IMR-90 (cell line): ENCODE measurements at regions not wholly inside any gene's neighbourhood (a gene's known extent, or its start where the extent isn't known, plus 50 kb on each side); places are given as distances from the start of the nearest gene placed in this dataset.

ENCODE experiments used
- ATAC-seq: fragments of 200-7000 bp; cut with Tn5 transposase; 2 replicates; pipeline ENCODE4 v1.9.1; 2020; ENCODE audit warnings: low read depth, mild to moderate bottlenecking, moderate library complexity
- BruUV-seq: library from RNA; stranded (reverse); fragments of 400-500 nt; replicated peaks from 2 replicates; lab custom pipeline; 2021; lab: Mats Ljungman, UMichigan
- CTCF ChIA-PET: fragments of 300-600 bp; formaldehyde crosslinking; extraction: SDS; loops from one replicate; lab custom pipeline; 2021; ENCODE audit warnings: antibody characterized with exemption; lab: Yijun Ruan, JAX
- POLR2A ChIA-PET: fragments of 300-600 bp; sonication (Branson Sonifier 250); formaldehyde crosslinking; loops from one replicate; lab custom pipeline; 2022; ENCODE audit warnings: antibody characterized with exemption; ENCODE audit not compliant: unreplicated experiment; lab: Charles Lee
- DNase-seq: peaks from one replicate; pipeline ENCODE4 v3.0.0; 2013
- H2AFZ ChIP-seq: replicated peaks from 2 replicates; pipeline ENCODE3; 2013; ENCODE audit warnings: low read length, mild to moderate bottlenecking; ENCODE audit not compliant: poor library complexity
- H2AK5ac ChIP-seq: 2 replicates; pipeline ENCODE4 v1.6.1; 2013; ENCODE audit warnings: low read depth, low read length, inconsistent platforms
- H2AK9ac ChIP-seq: replicated peaks from 2 replicates; pipeline ENCODE3; 2013; ENCODE audit warnings: mild to moderate bottlenecking, low read depth, low read length, moderate library complexity; ENCODE audit not compliant: poor library complexity
- H2BK120ac ChIP-seq: 2 replicates; pipeline ENCODE4 v1.6.1; 2013; ENCODE audit warnings: low read depth, low read length, inconsistent platforms
- H2BK15ac ChIP-seq: 3 replicates; pipeline ENCODE4 v1.6.1; 2013; ENCODE audit warnings: low read depth, low read length, inconsistent platforms
- H2BK20ac ChIP-seq: 2 replicates; pipeline ENCODE4 v1.6.1; 2013; ENCODE audit warnings: low read depth, mild to moderate bottlenecking, inconsistent platforms, low read length, moderate library complexity
- H2BK5ac ChIP-seq: 2 replicates; pipeline ENCODE4 v1.6.1; 2013; ENCODE audit warnings: mild to moderate bottlenecking, low read depth, low read length, inconsistent platforms; ENCODE audit not compliant: poor library complexity, severe bottlenecking
- H3K14ac ChIP-seq: replicated peaks from 2 replicates; pipeline ENCODE4 v1.6.1; 2013; ENCODE audit warnings: low read depth, low read length, inconsistent platforms
- H3K18ac ChIP-seq: 2 replicates; pipeline ENCODE4 v1.6.1; 2013; ENCODE audit warnings: low read depth, low read length, control low read depth
- H3K23ac ChIP-seq: 2 replicates; pipeline ENCODE4 v1.6.1; 2013; ENCODE audit warnings: low read depth, low read length, inconsistent platforms
- H3K27ac ChIP-seq: 2 replicates; pipeline ENCODE4 v1.5.1; 2013; ENCODE audit warnings: mild to moderate bottlenecking, control low read depth, low read length; ENCODE audit not compliant: insufficient read depth
- H3K27me3 ChIP-seq: 2 replicates; pipeline ENCODE4 v1.6.1; 2013; ENCODE audit warnings: low read length; ENCODE audit not compliant: control insufficient read depth, insufficient read depth
- H3K36me3 ChIP-seq: 2 replicates; pipeline ENCODE4 v1.6.1; 2013; ENCODE audit warnings: low read length, mixed read lengths; ENCODE audit not compliant: control insufficient read depth, insufficient read depth
- H3K4ac ChIP-seq: 2 replicates; pipeline ENCODE4 v1.6.1; 2013; ENCODE audit warnings: low read depth, low read length, inconsistent platforms
- H3K4me1 ChIP-seq: 2 replicates; pipeline ENCODE4 v1.6.1; 2013; ENCODE audit warnings: low read length, mixed read lengths; ENCODE audit not compliant: control insufficient read depth, insufficient read depth
- H3K4me2 ChIP-seq: 2 replicates; pipeline ENCODE4 v1.6.1; 2013; ENCODE audit warnings: low read depth, mild to moderate bottlenecking, control low read depth, low read length, moderate library complexity
- H3K4me3 ChIP-seq: 2 replicates; pipeline ENCODE4 v1.5.1; 2013; ENCODE audit warnings: low read depth, mild to moderate bottlenecking, control low read depth, low read length, moderate library complexity; ENCODE audit not compliant: insufficient read depth
- H3K56ac ChIP-seq: 2 replicates; pipeline ENCODE4 v1.6.1; 2013; ENCODE audit warnings: low read length, inconsistent platforms; ENCODE audit not compliant: insufficient read depth; ENCODE audit errors: extremely low read depth
- H3K79me1 ChIP-seq, 2 experiments: 2 replicates each; pipeline ENCODE4 v1.6.1; 2013; ENCODE audit warnings: low read length in 2 of 2, inconsistent platforms in 1 of 2, low read depth in 1 of 2
- H3K9ac ChIP-seq: 2 replicates; pipeline ENCODE4 v1.6.1; 2013; ENCODE audit warnings: low read depth, low read length, control low read depth
- H3K9me1 ChIP-seq: 2 replicates; pipeline ENCODE4 v1.6.1; 2013; ENCODE audit warnings: low read length, inconsistent platforms; ENCODE audit not compliant: insufficient read depth
- H3K9me3 ChIP-seq: 2 replicates; pipeline ENCODE4 v1.6.1; 2013; ENCODE audit warnings: low read length; ENCODE audit not compliant: control insufficient read depth, insufficient read depth
- H4K20me1 ChIP-seq: 2 replicates; pipeline ENCODE4 v1.6.1; 2013; ENCODE audit warnings: low read length, inconsistent platforms; ENCODE audit not compliant: insufficient read depth
- H4K5ac ChIP-seq: 2 replicates; pipeline ENCODE4 v1.6.1; 2013; ENCODE audit warnings: mild to moderate bottlenecking, low read depth, low read length, control low read depth
- H4K8ac ChIP-seq, 2 experiments: 2 replicates each; pipeline ENCODE4 v1.6.1; 2013; ENCODE audit warnings: low read depth in 2 of 2, low read length in 2 of 2, control low read depth in 1 of 2, inconsistent platforms in 1 of 2
- H4K91ac ChIP-seq: 2 replicates; pipeline ENCODE4 v1.6.1; 2013; ENCODE audit warnings: low read depth, low read length, inconsistent platforms; ENCODE audit not compliant: insufficient read depth
- BHLHE40 ChIP-seq: fragments of 150-350 bp; IDR thresholded peaks from 2 replicates; pipeline ENCODE4 v1.6.1; 2016; ENCODE audit warnings: mild to moderate bottlenecking, low read depth, low read length
- CEBPB ChIP-seq: IDR thresholded peaks from 2 replicates; pipeline ENCODE4 v1.6.1; 2012; ENCODE audit warnings: low read depth, low read length, improper control_type of control experiment
- CHD1 ChIP-seq: IDR thresholded peaks from 2 replicates; pipeline ENCODE4 v1.6.1; 2012; ENCODE audit warnings: low read depth, low read length, improper control_type of control experiment
- CTCF ChIP-seq: conservative IDR thresholded peaks from 2 replicates; pipeline ENCODE4 v1.5.1; 2012; ENCODE audit warnings: mild to moderate bottlenecking, low read depth, low read length, improper control_type of control experiment
- FOS ChIP-seq: fragments of 150-350 bp; IDR thresholded peaks from 2 replicates; pipeline ENCODE4 v1.6.1; 2016; ENCODE audit warnings: low read depth, low read length
- MAFK ChIP-seq: IDR thresholded peaks from 2 replicates; pipeline ENCODE4 v1.6.1; 2012; ENCODE audit warnings: low read depth, low read length, improper control_type of control experiment
- MAZ ChIP-seq: IDR thresholded peaks from 2 replicates; pipeline ENCODE4 v1.6.1; 2012; ENCODE audit warnings: low read depth, mild to moderate bottlenecking, low read length, improper control_type of control experiment, moderate library complexity, borderline replicate concordance
- MXI1 ChIP-seq: IDR thresholded peaks from 2 replicates; pipeline ENCODE4 v1.6.1; 2012; ENCODE audit warnings: low read depth, mild to moderate bottlenecking, low read length, moderate library complexity, borderline replicate concordance
- NFE2L2 ChIP-seq: fragments of 150-350 bp; IDR thresholded peaks from 2 replicates; pipeline ENCODE4 v1.6.1; 2016; ENCODE audit warnings: low read depth, mild to moderate bottlenecking, low read length
- POLR2A ChIP-seq: IDR thresholded peaks from 2 replicates; pipeline ENCODE4 v1.6.1; 2012; ENCODE audit warnings: mild to moderate bottlenecking, low read depth, low read length
- RAD21 ChIP-seq: IDR thresholded peaks from 2 replicates; pipeline ENCODE4 v1.6.1; 2012; ENCODE audit warnings: low read length, improper control_type of control experiment
- RCOR1 ChIP-seq: IDR thresholded peaks from 2 replicates; pipeline ENCODE4 v1.6.1; 2012; ENCODE audit warnings: mild to moderate bottlenecking, low read length, improper control_type of control experiment; ENCODE audit not compliant: insufficient replicate concordance
- RFX5 ChIP-seq: IDR thresholded peaks from 2 replicates; pipeline ENCODE4 v1.8.0; 2012; ENCODE audit warnings: low read depth, mild to moderate bottlenecking, low read length, moderate library complexity
- SMC3 ChIP-seq: fragments of 150-350 bp; IDR thresholded peaks from 2 replicates; pipeline ENCODE4 v1.6.1; 2016; ENCODE audit warnings: low read depth, mild to moderate bottlenecking, antibody characterized with exemption, low read length, moderate library complexity
- USF2 ChIP-seq: fragments of 150-350 bp; IDR thresholded peaks from 2 replicates; pipeline ENCODE4 v1.6.1; 2017; ENCODE audit warnings: mild to moderate bottlenecking, antibody characterized with exemption, low read length, low read depth
- WGBS, 2 experiments: methylation state at CpG; one replicate each; pipeline versions ENCODE4 v1.1.5 to v1.1.7; 2013; ENCODE audit warnings: missing lambda C conversion rate in 2 of 2; ENCODE audit not compliant: insufficient read length in 1 of 2; ENCODE audit errors: extremely low coverage in 2 of 2; 5-methylcytosine and 5-hydroxymethylcytosine counted together
- dilution Hi-C: fragments of 300-500 bp; cut with HindIII; formaldehyde crosslinking; loops from one replicate; pipeline ENCODE4 v1.14.3; 2018; ENCODE audit warnings: low sequenced_read_pairs; ENCODE audit not compliant: unreplicated experiment
- in situ Hi-C: fragments of 300-500 bp; cut with MboI; formaldehyde crosslinking; loops from 3 replicates; pipeline ENCODE4 v1.14.3; 2019; ENCODE audit warnings: low sequenced_read_pairs, inconsistent platforms, mixed read lengths
- intact Hi-C: fragments of 100-400 bp; cut with micrococcal nuclease; formaldehyde crosslinking; loops from 2 replicates; pipeline ENCODE4 v1.10.0; 2022
- TF ChIP-seq, protein P1 (sequence below): fragments of 150-350 bp; IDR thresholded peaks from 2 replicates; pipeline ENCODE4 v1.6.1; 2016; ENCODE audit warnings: low read depth, mild to moderate bottlenecking, low read length, moderate library complexity, borderline replicate concordance

DNA sequence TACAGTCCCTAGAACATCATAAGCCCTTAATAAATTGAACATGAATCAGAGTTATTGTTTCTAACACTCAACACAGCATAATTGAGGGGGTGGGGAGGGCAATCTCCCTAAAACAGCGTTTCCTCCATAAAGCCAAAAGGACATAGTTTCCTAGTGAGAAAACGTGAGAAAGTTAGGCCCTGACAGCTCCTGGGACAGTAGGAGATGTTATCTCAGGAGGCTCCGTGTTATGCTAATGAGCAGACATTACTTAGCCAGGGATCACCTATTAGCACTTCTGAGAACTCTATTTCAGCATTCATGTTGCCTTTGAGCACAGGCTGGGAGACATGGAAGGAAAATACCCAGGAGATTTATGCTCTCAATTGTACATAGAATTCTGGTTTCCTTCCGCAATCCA is 229.1 kb upstream of the ADAMTS9 start:
- no peak overlapping the region for H3K4ac ChIP-seq
- BruUV-seq, result no TSS peak
- H2BK20ac ChIP-seq, result no peak overlapping the region
- H3K9me3 ChIP-seq, result no peaks in the 10 kb centered on the region
- WGBS, 2 experiments, result no CpG with 5 or more reads among the region's 4 CpGs
- H3K14ac ChIP-seq, result no peak overlapping the region
- H2AFZ ChIP-seq, result no peak overlapping the region
- H3K36me3 ChIP-seq, result no peaks in the 10 kb centered on the region
- POLR2A ChIA-PET, result no interaction called here
- no peak overlapping the region for H3K4me3 ChIP-seq
- H3K23ac ChIP-seq, result no peak overlapping the region
- H3K27ac ChIP-seq, result no peak overlapping the region
- no peak overlapping the region for H2AK9ac ChIP-seq
- no peaks in the 10 kb centered on the region for H4K20me1 ChIP-seq
- ATAC-seq (no peak), DNase-seq (no peak)
- CTCF ChIA-PET, result no interaction called here
- in situ Hi-C loops, result no loop called here
- no peaks in the 10 kb centered on the region for H3K9me1 ChIP-seq
- no peak overlapping the region for H4K5ac ChIP-seq
- no peak overlapping the region for H2BK15ac ChIP-seq
- intact Hi-C loops, result no loop called here
- H3K18ac ChIP-seq, result no peak overlapping the region
- no peak overlapping the region for H4K8ac ChIP-seq
- no peak overlapping the region for H3K56ac ChIP-seq
- no peaks in the 10 kb centered on the region for H3K4me1 ChIP-seq
- H2AK5ac ChIP-seq, result no peak overlapping the region
- H3K4me2 ChIP-seq, result no peak overlapping the region
- dilution Hi-C loops, result no loop called here
- no peaks in the 10 kb centered on the region for H3K79me1 ChIP-seq
- H3K27me3 ChIP-seq, result no peaks in the 10 kb centered on the region
- no peak for TF ChIP-seq NFE2L2
- no peak for TF ChIP-seq MAZ
- no peak for TF ChIP-seq SMC3
- TF ChIP-seq FOS, result no peak
- no peak for TF ChIP-seq MXI1
- TF ChIP-seq MAFK, result no peak
- TF ChIP-seq USF2, result no peak
- no peak for TF ChIP-seq RCOR1
- TF ChIP-seq, protein P1, sequence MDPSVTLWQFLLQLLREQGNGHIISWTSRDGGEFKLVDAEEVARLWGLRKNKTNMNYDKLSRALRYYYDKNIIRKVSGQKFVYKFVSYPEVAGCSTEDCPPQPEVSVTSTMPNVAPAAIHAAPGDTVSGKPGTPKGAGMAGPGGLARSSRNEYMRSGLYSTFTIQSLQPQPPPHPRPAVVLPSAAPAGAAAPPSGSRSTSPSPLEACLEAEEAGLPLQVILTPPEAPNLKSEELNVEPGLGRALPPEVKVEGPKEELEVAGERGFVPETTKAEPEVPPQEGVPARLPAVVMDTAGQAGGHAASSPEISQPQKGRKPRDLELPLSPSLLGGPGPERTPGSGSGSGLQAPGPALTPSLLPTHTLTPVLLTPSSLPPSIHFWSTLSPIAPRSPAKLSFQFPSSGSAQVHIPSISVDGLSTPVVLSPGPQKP, result no peak
- no peak for TF ChIP-seq POLR2A
- no peak for TF ChIP-seq RAD21
- TF ChIP-seq CTCF, result no peak
- no peak for TF ChIP-seq BHLHE40
- no peak for TF ChIP-seq CEBPB
- no peak for TF ChIP-seq CHD1
- no peak for TF ChIP-seq RFX5
- H2BK5ac ChIP-seq, result no peak overlapping the region
- H2BK120ac ChIP-seq, result no peak overlapping the region
- H3K9ac ChIP-seq, result no peak overlapping the region
- no peak overlapping the region for H4K91ac ChIP-seq
